Type B pancreatic cell (in vitro differentiated cells): ENCODE measurements at regions not wholly inside any gene's neighbourhood (a gene's known extent, or its start where the extent isn't known, plus 50 kb on each side); places are given as distances from the start of the nearest gene placed in this dataset.

ENCODE experiments used
- DNase-seq: peaks from one replicate; pipeline ENCODE4 v3.0.0; 2021; ENCODE audit warnings: mixed read lengths; ENCODE audit not compliant: unreplicated experiment; ENCODE audit errors: extremely low spot score
- H3K27ac Mint-ChIP-seq: 2 replicates; pipeline ENCODE4 v1.8.0; 2021; ENCODE audit warnings: mild to moderate bottlenecking, mixed read lengths
- H3K27me3 Mint-ChIP-seq: 2 replicates; pipeline ENCODE4 v1.8.0; 2021; ENCODE audit warnings: mixed read lengths
- H3K36me3 Mint-ChIP-seq: 2 replicates; pipeline ENCODE4 v1.8.0; 2021; ENCODE audit warnings: mixed read lengths
- H3K4me1 Mint-ChIP-seq: one replicate; pipeline ENCODE4 v1.8.0; 2021; ENCODE audit warnings: mixed read lengths; ENCODE audit not compliant: unreplicated experiment
- H3K4me3 Mint-ChIP-seq: 2 replicates; pipeline ENCODE4 v1.8.0; 2021; ENCODE audit warnings: mild to moderate bottlenecking, mixed read lengths
- H3K9me3 Mint-ChIP-seq: 2 replicates; pipeline ENCODE4 v1.8.0; 2021; ENCODE audit warnings: mixed read lengths
- TF ChIP-seq, protein P1 (sequence below): fragments of 200-600 bp; sonication (generic); conservative IDR thresholded peaks from 2 replicates; pipeline ENCODE4 v1.5.0; 2021; ENCODE audit warnings: antibody characterized with exemption, mild to moderate bottlenecking

DNA sequence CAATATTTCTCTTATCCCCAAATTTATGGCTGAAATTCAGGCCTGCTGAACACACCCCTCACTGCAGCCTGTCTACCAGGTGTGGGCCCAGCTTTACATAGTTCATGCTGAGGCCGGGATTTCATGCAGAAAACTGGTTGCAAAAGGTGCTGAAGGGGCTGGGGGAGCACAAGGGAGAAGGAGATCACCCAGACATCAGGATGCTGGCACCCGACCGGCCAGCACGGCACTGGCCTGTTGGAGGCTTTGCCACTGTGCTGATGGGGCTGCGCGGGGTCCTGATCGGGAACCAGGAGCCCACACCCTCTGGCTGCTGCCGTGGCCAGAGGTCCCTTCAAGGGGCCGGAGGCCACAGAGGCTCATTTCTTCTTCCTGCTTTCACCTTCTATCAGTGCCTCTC lies 177.9 kb upstream of the C2CD4B start:
- TF ChIP-seq, protein P1, sequence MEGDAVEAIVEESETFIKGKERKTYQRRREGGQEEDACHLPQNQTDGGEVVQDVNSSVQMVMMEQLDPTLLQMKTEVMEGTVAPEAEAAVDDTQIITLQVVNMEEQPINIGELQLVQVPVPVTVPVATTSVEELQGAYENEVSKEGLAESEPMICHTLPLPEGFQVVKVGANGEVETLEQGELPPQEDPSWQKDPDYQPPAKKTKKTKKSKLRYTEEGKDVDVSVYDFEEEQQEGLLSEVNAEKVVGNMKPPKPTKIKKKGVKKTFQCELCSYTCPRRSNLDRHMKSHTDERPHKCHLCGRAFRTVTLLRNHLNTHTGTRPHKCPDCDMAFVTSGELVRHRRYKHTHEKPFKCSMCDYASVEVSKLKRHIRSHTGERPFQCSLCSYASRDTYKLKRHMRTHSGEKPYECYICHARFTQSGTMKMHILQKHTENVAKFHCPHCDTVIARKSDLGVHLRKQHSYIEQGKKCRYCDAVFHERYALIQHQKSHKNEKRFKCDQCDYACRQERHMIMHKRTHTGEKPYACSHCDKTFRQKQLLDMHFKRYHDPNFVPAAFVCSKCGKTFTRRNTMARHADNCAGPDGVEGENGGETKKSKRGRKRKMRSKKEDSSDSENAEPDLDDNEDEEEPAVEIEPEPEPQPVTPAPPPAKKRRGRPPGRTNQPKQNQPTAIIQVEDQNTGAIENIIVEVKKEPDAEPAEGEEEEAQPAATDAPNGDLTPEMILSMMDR: no peak
- no peak for DNase-seq
- H3K4me3 Mint-ChIP-seq: no peak overlapping the region
- H3K9me3 Mint-ChIP-seq: peaks cover 5% of the 10 kb centered on the region
- H3K27ac Mint-ChIP-seq: no peak overlapping the region
- peaks cover 15% of the 10 kb centered on the region for H3K4me1 Mint-ChIP-seq
- no peaks in the 10 kb centered on the region for H3K27me3 Mint-ChIP-seq
- H3K36me3 Mint-ChIP-seq: no peaks in the 10 kb centered on the region

DNA sequence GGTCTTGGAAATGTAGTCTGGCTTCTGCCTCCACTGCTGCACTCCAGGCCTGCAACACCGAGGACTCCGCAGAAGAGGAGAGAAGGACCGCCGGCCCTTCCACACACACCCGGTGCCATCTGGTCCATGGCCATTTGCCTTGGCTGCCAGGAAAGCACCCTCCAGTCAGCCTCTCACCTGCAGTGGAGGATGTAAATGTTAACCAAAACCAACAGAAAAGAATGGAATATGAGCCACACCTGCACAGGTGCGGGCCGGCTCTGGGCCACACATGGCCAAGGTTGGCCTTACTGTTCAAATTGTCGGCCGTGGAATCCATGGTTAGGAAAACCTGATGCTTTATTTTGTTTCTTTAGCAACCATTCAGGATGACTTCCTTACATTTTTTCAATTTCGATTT lies 178.3 kb upstream of the C2CD4B start:
- peaks cover 18% of the 10 kb centered on the region for H3K4me1 Mint-ChIP-seq
- no peaks in the 10 kb centered on the region for H3K36me3 Mint-ChIP-seq
- peaks cover 5% of the 10 kb centered on the region for H3K9me3 Mint-ChIP-seq
- no peaks in the 10 kb centered on the region for H3K27me3 Mint-ChIP-seq
- H3K27ac Mint-ChIP-seq: no peak overlapping the region
- no peak for DNase-seq
- H3K4me3 Mint-ChIP-seq: no peak overlapping the region
- TF ChIP-seq, protein P1: no peak

DNA sequence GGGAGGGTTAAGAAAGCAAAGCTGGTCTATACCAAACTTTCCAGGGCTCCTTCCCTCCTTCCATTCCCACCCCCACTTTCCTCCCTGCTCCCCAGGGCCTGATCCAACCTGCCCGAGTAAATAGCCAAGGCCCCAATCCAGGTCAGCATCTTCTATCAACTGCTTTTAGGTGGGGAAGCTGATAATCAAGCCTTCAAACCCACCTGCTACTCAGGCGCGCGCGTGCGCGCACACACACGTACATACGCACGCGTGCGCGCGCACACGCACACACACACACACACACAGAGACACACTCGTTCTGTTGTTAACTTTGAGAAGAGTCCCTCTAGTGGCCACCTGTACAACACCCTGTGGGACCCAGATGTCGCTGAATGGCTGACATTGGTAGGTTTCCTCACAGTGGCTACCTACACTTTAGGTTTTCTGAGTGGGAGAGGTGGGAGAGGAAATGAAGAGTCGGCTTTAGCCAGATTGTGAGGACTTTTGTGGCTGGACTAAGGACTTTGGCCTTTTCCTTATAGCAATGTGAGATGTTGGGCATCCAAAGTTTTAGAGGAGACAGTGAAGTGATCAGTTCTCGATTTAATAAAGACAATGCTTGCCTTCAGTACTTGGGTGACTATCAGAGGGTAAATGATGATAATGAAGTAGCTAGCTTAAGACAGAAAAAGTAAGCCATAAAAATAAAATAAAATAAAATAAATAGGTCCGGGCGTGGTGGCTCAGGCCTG lies 179.9 kb upstream of the C2CD4B start:
- Mint-ChIP-seq H3K27ac (peak overlapping the region; percentile 30), H3K9me3 (peaks cover 5% of the 10 kb centered on the region), H3K4me3 (peak overlapping the region; percentile 85), H3K36me3 (no peaks in the 10 kb centered on the region), H3K4me1 (peaks cover 12% of the 10 kb centered on the region), H3K27me3 (no peaks in the 10 kb centered on the region)
- TF ChIP-seq, protein P1: peak; percentile 80
- no peak for DNase-seq

DNA sequence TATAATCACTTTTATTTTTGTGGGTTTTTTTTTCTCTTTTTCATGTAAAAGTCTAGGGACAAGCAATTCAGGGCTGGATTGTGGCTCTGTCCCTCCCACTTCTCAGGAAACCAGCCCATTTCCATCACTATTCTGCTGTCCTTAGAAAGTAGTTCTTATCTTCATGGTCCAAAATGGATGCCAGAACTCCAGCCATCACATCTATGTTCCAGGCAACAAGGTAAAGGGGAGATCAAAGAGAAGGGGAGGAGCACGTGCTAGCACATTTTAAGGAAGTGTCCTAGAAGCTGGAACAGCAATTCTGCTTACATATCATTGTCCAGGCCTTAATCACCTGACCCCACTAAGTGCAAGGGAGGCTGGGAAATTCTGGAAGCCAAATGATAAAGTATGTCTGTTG lies 181.1 kb upstream of the C2CD4B start:
- no peak overlapping the region for H3K27ac Mint-ChIP-seq
- no peaks in the 10 kb centered on the region for H3K27me3 Mint-ChIP-seq
- TF ChIP-seq, protein P1: no peak
- H3K4me1 Mint-ChIP-seq: peaks cover 12% of the 10 kb centered on the region
- H3K4me3 Mint-ChIP-seq: no peak overlapping the region
- H3K36me3 Mint-ChIP-seq: no peaks in the 10 kb centered on the region
- DNase-seq: no peak
- peaks cover 5% of the 10 kb centered on the region for H3K9me3 Mint-ChIP-seq

DNA sequence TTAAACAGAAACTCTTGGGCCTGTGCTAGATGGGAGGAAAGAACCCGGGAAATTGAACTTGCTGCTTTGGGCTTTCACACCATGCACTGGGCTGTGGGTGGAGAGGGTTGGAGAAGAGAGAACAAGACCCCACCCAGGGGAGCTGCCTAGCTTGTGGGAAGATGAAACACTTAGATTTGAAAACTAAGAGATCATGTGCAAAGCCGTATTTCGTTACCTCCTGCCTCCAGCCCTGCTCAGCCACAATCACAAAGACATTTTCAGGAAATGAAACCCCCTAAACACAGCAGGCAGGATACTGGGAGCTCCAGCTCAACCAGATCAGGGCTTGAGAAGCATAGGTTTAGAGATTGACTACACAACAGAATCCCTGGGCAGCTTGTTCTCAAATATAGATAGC lies 183.0 kb upstream of the C2CD4B start:
- Mint-ChIP-seq H3K4me3 (no peak overlapping the region), H3K27me3 (peaks cover 4% of the 10 kb centered on the region), H3K4me1 (peaks cover 12% of the 10 kb centered on the region), H3K36me3 (no peaks in the 10 kb centered on the region), H3K27ac (peak overlapping the region; percentile 44), H3K9me3 (peaks cover 5% of the 10 kb centered on the region)
- no peak for DNase-seq
- TF ChIP-seq, protein P1: no peak
